GM12891 (cell line): ENCODE measurements at regions not wholly inside any gene's neighbourhood (a gene's known extent, or its start where the extent isn't known, plus 50 kb on each side); places are given as distances from the start of the nearest gene placed in this dataset.

Experiments
- DNase-seq: peaks from one replicate; pipeline ENCODE4 v3.0.0; 2011; ENCODE audit warnings: low spot score; ENCODE audit not compliant: insufficient read length
- FAIRE-seq: peaks from 2 replicates; lab custom pipeline; 2011; peaks lifted over from hg19 to GRCh38; lab: Jason Lieb, UNC
- PAX5 ChIP-seq: IDR thresholded peaks from 2 replicates; pipeline ENCODE4 v1.6.1; 2011; ENCODE audit warnings: low read length, moderate library complexity, mild to moderate bottlenecking; ENCODE audit not compliant: insufficient read depth, severe bottlenecking
- POLR2A ChIP-seq: IDR thresholded peaks from 2 replicates; pipeline ENCODE4 v1.6.1; 2011; ENCODE audit warnings: low read depth, low read length, control low read depth
- POLR2AphosphoS5 ChIP-seq: IDR thresholded peaks from 2 replicates; pipeline ENCODE4 v1.6.1; 2011; ENCODE audit warnings: low read depth, low read length, control low read depth
- POU2F2 ChIP-seq: IDR thresholded peaks from 2 replicates; pipeline ENCODE4 v1.6.1; 2011; ENCODE audit warnings: low read depth, mild to moderate bottlenecking, control low read depth, low read length, moderate library complexity
- SPI1 ChIP-seq: IDR thresholded peaks from 2 replicates; pipeline ENCODE4 v1.6.1; 2011; ENCODE audit warnings: low read depth, low read length, control low read depth
- TAF1 ChIP-seq: IDR thresholded peaks from 2 replicates; pipeline ENCODE4 v1.6.1; 2011; ENCODE audit warnings: low read depth, low read length, control low read depth

DNA sequence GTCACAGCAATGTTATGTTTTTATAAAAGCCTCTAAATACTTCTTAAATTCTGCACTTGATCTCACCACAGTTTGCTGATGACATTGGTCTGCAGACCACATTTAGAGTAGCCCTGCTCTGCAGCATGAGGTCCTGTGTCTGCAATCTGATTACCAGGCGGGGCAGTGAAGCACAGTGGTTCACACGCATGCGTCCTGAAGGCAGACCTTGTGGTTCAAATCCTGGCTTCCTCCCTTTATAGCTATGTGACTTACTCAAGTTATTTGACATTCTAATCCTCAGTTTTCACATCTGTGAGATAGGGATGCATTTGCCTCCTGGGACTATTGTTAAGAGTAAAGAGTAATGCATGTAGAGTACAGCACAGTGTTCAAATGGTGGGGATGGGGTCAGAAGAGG is 50.3 kb downstream of the BMAL2 start:
- DNase-seq = no peak
- TF ChIP-seq POU2F2 (no peak), PAX5 (no peak), POLR2AphosphoS5 (no peak), TAF1 (no peak), POLR2A (no peak), SPI1 (no peak)
- no peak for FAIRE-seq

DNA sequence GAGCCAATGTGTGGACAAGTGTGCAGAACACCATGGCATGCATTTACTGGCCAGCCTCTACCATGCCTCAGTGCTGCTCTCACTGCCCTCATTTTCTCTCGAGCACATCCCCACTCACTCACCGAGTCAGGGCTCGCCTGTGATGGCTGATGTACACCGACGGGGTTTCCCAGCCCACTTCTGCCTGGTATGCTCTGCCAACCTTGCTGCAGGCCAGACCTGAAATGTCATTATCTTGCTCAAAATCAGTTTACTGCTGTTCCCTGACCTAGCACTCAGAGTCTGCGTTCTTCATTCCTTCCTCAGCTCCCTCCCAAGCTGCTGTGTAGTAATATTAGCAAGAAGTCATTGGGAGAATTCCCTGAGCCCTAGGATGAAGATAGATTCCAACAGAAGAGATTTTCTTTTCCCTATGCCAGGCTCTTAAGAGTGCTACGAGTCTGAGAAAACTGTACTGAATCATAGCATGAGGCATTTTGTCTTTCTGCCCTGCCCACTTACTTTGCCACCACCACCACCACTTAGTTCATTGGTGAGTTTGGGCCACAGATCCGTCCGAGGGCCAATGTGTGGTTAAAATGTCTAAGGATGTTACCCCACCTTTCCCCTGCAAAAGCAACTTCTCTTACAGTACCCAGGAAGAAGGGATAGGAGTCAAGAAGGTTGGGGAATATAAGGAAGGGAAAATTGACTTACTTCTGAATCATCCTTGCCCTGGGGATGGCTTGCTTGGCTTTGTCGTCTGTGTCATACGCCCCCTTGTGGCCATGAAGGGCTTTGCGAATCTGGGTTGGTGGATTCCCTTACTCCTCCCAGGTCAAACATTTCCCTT is 51.0 kb downstream of the BMAL2 start:
- TF ChIP-seq POU2F2 (no peak), POLR2AphosphoS5 (no peak), PAX5 (no peak), SPI1 (no peak), POLR2A (no peak), TAF1 (no peak)
- DNase-seq = peak; percentile 35
- peak; percentile 89 for FAIRE-seq

DNA sequence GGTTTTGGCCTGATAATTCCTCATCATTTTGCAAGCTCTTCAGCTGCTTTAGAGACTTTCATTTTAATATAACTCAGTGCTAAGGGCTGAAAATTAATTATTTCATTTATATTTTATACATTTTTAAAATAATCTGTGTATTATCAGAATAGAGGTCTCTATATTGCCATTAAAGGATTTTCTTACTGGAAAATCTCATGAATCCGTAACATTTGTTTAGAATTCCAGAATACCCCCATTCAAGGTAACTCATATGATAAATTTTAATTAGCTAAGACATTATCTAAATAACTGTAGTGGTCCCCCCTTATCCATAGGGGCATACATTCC is 51.6 kb downstream of the BMAL2 start:
- TF ChIP-seq SPI1 = no peak
- TF ChIP-seq PAX5 = no peak
- TF ChIP-seq POLR2AphosphoS5 = no peak
- TF ChIP-seq POLR2A = no peak
- no peak for TF ChIP-seq POU2F2
- TF ChIP-seq TAF1 = no peak
- FAIRE-seq (no peak), DNase-seq (no peak)

DNA sequence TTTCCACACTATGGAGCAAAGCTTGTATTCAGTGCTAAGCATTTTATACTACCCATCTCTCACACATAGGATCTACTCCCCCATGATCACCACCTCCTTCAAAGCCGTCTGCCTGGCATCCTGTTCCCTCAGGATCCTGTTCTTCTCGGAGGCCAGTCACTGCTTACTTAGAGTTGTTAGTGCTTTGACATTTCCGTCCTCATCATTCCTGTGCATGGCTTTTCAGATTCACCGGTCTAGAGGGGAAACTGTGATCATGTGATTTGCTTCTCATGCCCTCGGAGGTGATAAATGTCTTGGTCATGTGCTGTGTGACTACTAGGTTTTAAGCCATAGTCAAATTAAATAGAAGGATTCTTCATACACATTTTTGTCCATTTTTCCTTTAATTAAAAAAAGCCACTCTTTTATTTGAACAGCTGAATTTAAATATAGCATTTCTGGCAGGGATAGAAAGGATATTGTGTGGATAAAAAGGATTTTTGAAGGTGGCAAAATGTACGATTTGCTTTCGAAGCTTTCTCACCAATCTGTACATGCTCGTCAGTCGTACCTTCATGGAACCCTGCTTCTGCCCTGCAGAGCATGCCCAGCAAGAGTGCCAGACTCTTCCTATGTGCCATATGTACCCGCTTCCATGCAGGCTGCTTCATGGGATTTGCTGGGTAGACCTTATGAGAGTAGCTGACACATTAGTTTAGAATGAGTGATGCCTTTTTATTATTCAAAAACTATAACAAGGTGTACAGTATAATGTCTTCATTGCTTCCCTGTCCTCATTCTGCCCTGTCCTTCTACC is 53.3 kb downstream of the BMAL2 start:
- FAIRE-seq = no peak
- TF ChIP-seq PAX5 = no peak
- TF ChIP-seq TAF1 = no peak
- no peak for TF ChIP-seq POU2F2
- no peak for TF ChIP-seq POLR2AphosphoS5
- no peak for TF ChIP-seq POLR2A
- DNase-seq = no peak

DNA sequence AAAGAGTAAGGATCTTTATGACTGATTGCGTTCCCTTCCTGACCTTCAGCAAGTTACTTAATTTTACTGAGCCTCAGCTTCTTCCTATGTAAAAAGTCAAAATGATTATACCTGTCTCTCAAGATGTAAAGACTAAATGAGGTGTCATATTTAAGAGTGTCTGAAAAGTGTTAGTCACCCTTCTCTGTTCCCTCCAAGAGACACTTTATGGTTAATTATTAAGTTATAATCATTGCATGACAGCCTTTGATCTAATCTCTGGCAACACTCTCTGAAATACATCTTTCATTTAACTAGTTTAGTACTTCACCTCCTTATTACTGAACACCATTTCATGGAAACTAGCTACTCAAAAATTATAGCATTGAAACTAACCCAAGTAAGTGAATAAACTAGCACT is 54.8 kb downstream of the BMAL2 start:
- FAIRE-seq = no peak
- TF ChIP-seq SPI1 (no peak), POLR2AphosphoS5 (no peak), PAX5 (no peak), POU2F2 (no peak), POLR2A (no peak), TAF1 (no peak)
- no peak for DNase-seq

DNA sequence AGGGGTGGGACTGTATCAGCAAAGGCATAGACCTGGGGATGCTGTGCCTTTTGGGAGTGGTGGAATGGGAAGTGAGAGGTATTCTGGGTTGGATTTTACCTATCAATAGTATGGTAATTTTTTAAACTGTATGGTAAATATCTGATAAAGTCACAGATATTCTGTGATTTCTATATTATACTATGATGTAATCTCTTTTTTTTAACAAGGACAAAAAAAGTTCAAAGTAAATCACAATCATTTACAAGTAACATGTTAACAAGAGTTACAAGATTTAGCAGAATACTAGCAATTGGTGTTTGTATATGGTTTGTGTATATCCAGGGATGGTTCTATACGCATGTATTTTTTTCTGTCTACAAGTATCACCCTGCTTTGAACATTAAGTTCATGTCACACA is 56.0 kb downstream of the BMAL2 start:
- TF ChIP-seq SPI1 = no peak
- TF ChIP-seq POU2F2 = no peak
- no peak for TF ChIP-seq POLR2AphosphoS5
- TF ChIP-seq PAX5 = no peak
- TF ChIP-seq TAF1 = no peak
- TF ChIP-seq POLR2A = no peak
- FAIRE-seq = no peak
- DNase-seq = no peak

DNA sequence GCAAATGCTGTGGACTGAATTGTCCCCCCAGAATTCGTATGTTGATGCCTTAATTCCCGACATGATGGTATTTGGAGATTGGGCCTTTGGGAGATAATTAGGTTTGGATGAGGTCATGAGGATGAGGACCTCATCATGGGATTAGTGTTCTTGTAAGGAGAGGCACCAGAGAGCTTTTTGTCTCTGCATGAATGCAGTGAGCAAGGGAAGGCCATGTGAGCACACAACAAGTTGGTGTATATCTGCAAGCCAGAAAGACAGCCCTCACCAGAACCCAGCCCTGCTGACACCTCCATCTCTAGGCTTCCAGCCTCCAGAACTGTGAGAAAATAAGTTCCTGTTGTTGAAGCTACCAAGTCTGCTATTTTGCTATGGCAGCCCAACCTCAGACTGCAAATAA is 51.9 kb upstream of the SMCO2 start:
- no peak for TF ChIP-seq POLR2AphosphoS5
- TF ChIP-seq POU2F2 = no peak
- no peak for TF ChIP-seq TAF1
- TF ChIP-seq PAX5 = no peak
- TF ChIP-seq SPI1 = no peak
- TF ChIP-seq POLR2A = no peak
- DNase-seq (no peak), FAIRE-seq (no peak)

DNA sequence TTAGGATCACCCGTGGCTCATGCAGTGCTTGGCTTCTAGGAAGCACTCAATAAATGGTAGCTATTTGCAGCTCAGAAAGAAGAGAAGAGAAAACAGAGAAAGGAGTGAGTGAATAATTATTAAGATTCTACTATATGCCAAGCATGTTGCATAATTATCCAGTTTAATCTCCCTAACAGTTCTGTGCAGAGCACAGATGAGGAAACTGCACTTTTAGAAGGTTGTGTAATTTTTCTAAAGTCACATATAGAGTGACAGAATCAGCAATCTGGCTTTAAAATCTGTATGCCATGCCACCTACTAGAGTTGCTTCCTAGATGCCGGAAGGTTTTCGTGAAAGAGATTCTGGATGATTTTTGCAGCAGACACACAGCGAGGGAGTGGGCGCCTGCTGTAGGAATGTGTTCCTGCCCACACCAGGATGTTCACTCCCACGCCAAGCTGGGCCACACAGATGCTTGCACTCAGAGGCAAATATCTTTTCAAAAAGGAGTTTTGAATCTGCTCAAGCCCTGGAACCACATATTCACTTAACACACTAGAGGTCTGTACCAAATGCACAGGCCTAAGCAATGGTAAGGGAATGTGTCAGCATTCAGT is 50.2 kb upstream of the SMCO2 start:
- DNase-seq (no peak), FAIRE-seq (no peak)
- TF ChIP-seq POLR2A (no peak), POU2F2 (no peak), POLR2AphosphoS5 (no peak), TAF1 (no peak), PAX5 (no peak), SPI1 (no peak)
